ENCODE measurements at regions not wholly inside any gene's neighbourhood (a gene's known extent, or its start where the extent isn't known, plus 50 kb on each side); places are given as distances from the start of the nearest gene placed in this dataset.

- H3K9ac ChIP-seq, result no peak overlapping the region
- H3K36me3 ChIP-seq (ENCODE audit: insufficient read depth), result no peaks in the 10 kb centered on the region
- H4K20me1 ChIP-seq (ENCODE audit: insufficient read depth), result no peaks in the 10 kb centered on the region
- no peak overlapping the region for H3K4me3 ChIP-seq (IDR thresholded peaks at IDR 0.05; ENCODE audit: insufficient read depth, low read depth, low read length)
- no peaks in the 10 kb centered on the region for H3K27me3 ChIP-seq (ENCODE audit: insufficient read depth, low read depth)
- H2AFZ ChIP-seq (ENCODE audit: low read depth), result no peak overlapping the region
- no peaks in the 10 kb centered on the region for H3K79me2 ChIP-seq (ENCODE audit: insufficient read depth, low read depth)
- no peak overlapping the region for H3K27ac ChIP-seq
- no peak overlapping the region for H3K4me2 ChIP-seq
- no peak for TF ChIP-seq CTCF (conservative IDR thresholded peaks at IDR 0.05; ENCODE audit: low read depth, low read length)
- H3K4me1 ChIP-seq (ENCODE audit: low read depth, poor library complexity, severe bottlenecking), result no peaks in the 10 kb centered on the region
Measured at GRCh38 chr15:96672629-96673028, 342.1 kb downstream of the NR2F2 start.

GRCh38 chr15:96678386-96678785 is 347.9 kb downstream of the NR2F2 start:
- Histone ChIP-seq H4K20me1 (ENCODE audit: insufficient read depth) (no peaks in the 10 kb centered on the region), H3K27me3 (ENCODE audit: insufficient read depth, low read depth) (no peaks in the 10 kb centered on the region)

GRCh38 chr15:96687388-96688107 is 357.0 kb downstream of the NR2F2 start:
- H3K79me2 ChIP-seq (ENCODE audit: insufficient read depth, low read depth), result no peaks in the 10 kb centered on the region
- no peak overlapping the region for H3K27ac ChIP-seq
- H3K4me2 ChIP-seq, result no peak overlapping the region
- no peaks in the 10 kb centered on the region for H4K20me1 ChIP-seq (ENCODE audit: insufficient read depth)
- H3K36me3 ChIP-seq (ENCODE audit: insufficient read depth), result no peaks in the 10 kb centered on the region
- TF ChIP-seq CTCF (conservative IDR thresholded peaks at IDR 0.05; ENCODE audit: low read depth, low read length), result no peak
- H3K4me3 ChIP-seq (IDR thresholded peaks at IDR 0.05; ENCODE audit: insufficient read depth, low read depth, low read length), result no peak overlapping the region
- no peak overlapping the region for H2AFZ ChIP-seq (ENCODE audit: low read depth)
- H3K27me3 ChIP-seq (ENCODE audit: insufficient read depth, low read depth), result no peaks in the 10 kb centered on the region
- no peak overlapping the region for H3K9ac ChIP-seq
- no peaks in the 10 kb centered on the region for H3K4me1 ChIP-seq (ENCODE audit: low read depth, poor library complexity, severe bottlenecking)

More at GRCh38 chr15:96678386-96678785, 347.9 kb downstream of the NR2F2 start:
- H3K4me3 ChIP-seq (IDR thresholded peaks at IDR 0.05; ENCODE audit: insufficient read depth, low read depth, low read length), result no peak overlapping the region
- TF ChIP-seq CTCF (conservative IDR thresholded peaks at IDR 0.05; ENCODE audit: low read depth, low read length), result no peak
- no peak overlapping the region for H3K27ac ChIP-seq
- no peak overlapping the region for H2AFZ ChIP-seq (ENCODE audit: low read depth)
- no peaks in the 10 kb centered on the region for H3K36me3 ChIP-seq (ENCODE audit: insufficient read depth)
- H3K4me2 ChIP-seq, result no peak overlapping the region
- no peak overlapping the region for H3K9ac ChIP-seq
- H3K79me2 ChIP-seq (ENCODE audit: insufficient read depth, low read depth), result no peaks in the 10 kb centered on the region
- H3K4me1 ChIP-seq (ENCODE audit: low read depth, poor library complexity, severe bottlenecking), result no peaks in the 10 kb centered on the region

GRCh38 chr15:96690733-96691132 is 360.2 kb downstream of the NR2F2 start:
- H3K79me2 ChIP-seq (ENCODE audit: insufficient read depth, low read depth), result no peaks in the 10 kb centered on the region
- no peak overlapping the region for H3K4me3 ChIP-seq (IDR thresholded peaks at IDR 0.05; ENCODE audit: insufficient read depth, low read depth, low read length)
- no peak overlapping the region for H2AFZ ChIP-seq (ENCODE audit: low read depth)
- H3K4me1 ChIP-seq (ENCODE audit: low read depth, poor library complexity, severe bottlenecking), result no peaks in the 10 kb centered on the region
- no peak overlapping the region for H3K9ac ChIP-seq
- no peak overlapping the region for H3K4me2 ChIP-seq
- H3K27me3 ChIP-seq (ENCODE audit: insufficient read depth, low read depth), result no peaks in the 10 kb centered on the region
- H3K36me3 ChIP-seq (ENCODE audit: insufficient read depth), result no peaks in the 10 kb centered on the region
- no peak for TF ChIP-seq CTCF (conservative IDR thresholded peaks at IDR 0.05; ENCODE audit: low read depth, low read length)
- no peak overlapping the region for H3K27ac ChIP-seq
- no peaks in the 10 kb centered on the region for H4K20me1 ChIP-seq (ENCODE audit: insufficient read depth)

Measured in KMS-11 (cell line).